Endothelial cell (in vitro differentiated cells): ENCODE measurements at regions not wholly inside any gene's neighbourhood (a gene's known extent, or its start where the extent isn't known, plus 50 kb on each side); places are given as distances from the start of the nearest gene placed in this dataset.

Experiments
- DNase-seq: peaks from one replicate; pipeline ENCODE4 v3.0.0; 2021; ENCODE audit warnings: low spot score
- H3K27ac Mint-ChIP-seq: one replicate; pipeline ENCODE4 v1.8.0; 2021; ENCODE audit warnings: mixed read lengths, inconsistent platforms; ENCODE audit not compliant: unreplicated experiment
- H3K27me3 Mint-ChIP-seq: one replicate; pipeline ENCODE4 v1.8.0; 2021; ENCODE audit warnings: mild to moderate bottlenecking, moderate library complexity, mixed read lengths, inconsistent platforms; ENCODE audit not compliant: unreplicated experiment
- H3K36me3 Mint-ChIP-seq: one replicate; pipeline ENCODE4 v1.8.0; 2021; ENCODE audit warnings: mild to moderate bottlenecking, low read depth, mixed read lengths, inconsistent platforms; ENCODE audit not compliant: unreplicated experiment
- H3K4me1 Mint-ChIP-seq: one replicate; pipeline ENCODE4 v1.8.0; 2021; ENCODE audit warnings: mild to moderate bottlenecking, mixed read lengths, inconsistent platforms; ENCODE audit not compliant: unreplicated experiment
- H3K4me3 Mint-ChIP-seq: one replicate; pipeline ENCODE4 v1.8.0; 2021; ENCODE audit warnings: mild to moderate bottlenecking, mixed read lengths, inconsistent platforms; ENCODE audit not compliant: unreplicated experiment
- H3K9me3 Mint-ChIP-seq: one replicate; pipeline ENCODE4 v1.8.0; 2021; ENCODE audit warnings: mixed read lengths, inconsistent platforms; ENCODE audit not compliant: unreplicated experiment
- TF ChIP-seq, protein P1 (sequence below): fragments of 200-600 bp; sonication (generic); IDR thresholded peaks from one replicate; pipeline ENCODE4 v1.5.0; 2021; ENCODE audit warnings: antibody characterized with exemption; ENCODE audit not compliant: unreplicated experiment

GRCh38 chr16:60729051-60729450 lies 1307.2 kb downstream of the CDH8 start:
- H3K4me1 Mint-ChIP-seq: no peaks in the 10 kb centered on the region
- H3K4me3 Mint-ChIP-seq: no peak overlapping the region
- no peaks in the 10 kb centered on the region for H3K27me3 Mint-ChIP-seq

GRCh38 chr16:60727851-60728250 lies 1308.4 kb downstream of the CDH8 start:
- Mint-ChIP-seq H3K4me1 (no peaks in the 10 kb centered on the region), H3K9me3 (no peaks in the 10 kb centered on the region), H3K27ac (no peak overlapping the region), H3K27me3 (no peaks in the 10 kb centered on the region), H3K36me3 (no peaks in the 10 kb centered on the region), H3K4me3 (no peak overlapping the region)
- DNase-seq: no peak
- TF ChIP-seq, protein P1, sequence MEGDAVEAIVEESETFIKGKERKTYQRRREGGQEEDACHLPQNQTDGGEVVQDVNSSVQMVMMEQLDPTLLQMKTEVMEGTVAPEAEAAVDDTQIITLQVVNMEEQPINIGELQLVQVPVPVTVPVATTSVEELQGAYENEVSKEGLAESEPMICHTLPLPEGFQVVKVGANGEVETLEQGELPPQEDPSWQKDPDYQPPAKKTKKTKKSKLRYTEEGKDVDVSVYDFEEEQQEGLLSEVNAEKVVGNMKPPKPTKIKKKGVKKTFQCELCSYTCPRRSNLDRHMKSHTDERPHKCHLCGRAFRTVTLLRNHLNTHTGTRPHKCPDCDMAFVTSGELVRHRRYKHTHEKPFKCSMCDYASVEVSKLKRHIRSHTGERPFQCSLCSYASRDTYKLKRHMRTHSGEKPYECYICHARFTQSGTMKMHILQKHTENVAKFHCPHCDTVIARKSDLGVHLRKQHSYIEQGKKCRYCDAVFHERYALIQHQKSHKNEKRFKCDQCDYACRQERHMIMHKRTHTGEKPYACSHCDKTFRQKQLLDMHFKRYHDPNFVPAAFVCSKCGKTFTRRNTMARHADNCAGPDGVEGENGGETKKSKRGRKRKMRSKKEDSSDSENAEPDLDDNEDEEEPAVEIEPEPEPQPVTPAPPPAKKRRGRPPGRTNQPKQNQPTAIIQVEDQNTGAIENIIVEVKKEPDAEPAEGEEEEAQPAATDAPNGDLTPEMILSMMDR: no peak

More at GRCh38 chr16:60729051-60729450, 1307.2 kb downstream of the CDH8 start:
- H3K27ac Mint-ChIP-seq: no peak overlapping the region
- H3K9me3 Mint-ChIP-seq: no peaks in the 10 kb centered on the region
- no peak for DNase-seq
- H3K36me3 Mint-ChIP-seq: no peaks in the 10 kb centered on the region
- TF ChIP-seq, protein P1: no peak

GRCh38 chr16:60720060-60720459 lies 1316.2 kb downstream of the CDH8 start:
- no peak for DNase-seq
- no peak overlapping the region for H3K4me3 Mint-ChIP-seq
- no peaks in the 10 kb centered on the region for H3K4me1 Mint-ChIP-seq
- H3K36me3 Mint-ChIP-seq: no peaks in the 10 kb centered on the region
- H3K27me3 Mint-ChIP-seq: no peaks in the 10 kb centered on the region
- H3K27ac Mint-ChIP-seq: no peak overlapping the region
- H3K9me3 Mint-ChIP-seq: no peaks in the 10 kb centered on the region
- TF ChIP-seq, protein P1: no peak

GRCh38 chr16:60717808-60718207 lies 1318.4 kb downstream of the CDH8 start:
- Mint-ChIP-seq H3K9me3 (no peaks in the 10 kb centered on the region), H3K4me3 (no peak overlapping the region), H3K4me1 (peaks cover 3% of the 10 kb centered on the region), H3K27ac (no peak overlapping the region), H3K27me3 (no peaks in the 10 kb centered on the region), H3K36me3 (no peaks in the 10 kb centered on the region)
- no peak for DNase-seq
- TF ChIP-seq, protein P1: no peak

DNA sequence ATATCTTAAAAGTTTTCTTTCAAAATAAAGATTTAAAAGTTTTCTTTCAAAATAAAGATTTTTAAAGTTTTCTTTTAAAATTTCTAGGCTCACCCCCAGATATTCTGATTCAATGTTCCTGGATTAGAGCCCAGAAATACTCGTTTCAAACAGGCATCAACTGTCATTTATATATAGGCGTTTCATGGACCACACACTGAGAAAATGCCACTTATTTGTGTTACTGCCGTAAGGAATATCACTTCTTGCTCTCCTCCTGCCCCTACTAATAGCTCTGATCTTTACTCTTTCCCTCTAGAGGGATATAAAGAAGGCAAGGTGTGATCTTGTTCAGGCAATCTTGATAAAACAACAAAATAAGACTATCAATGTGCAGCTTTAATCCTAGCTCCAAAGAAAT lies 1324.1 kb downstream of the CDH8 start:
- Mint-ChIP-seq H3K27me3 (no peaks in the 10 kb centered on the region), H3K9me3 (no peaks in the 10 kb centered on the region), H3K27ac (no peak overlapping the region), H3K4me3 (no peak overlapping the region), H3K4me1 (peaks cover 3% of the 10 kb centered on the region), H3K36me3 (no peaks in the 10 kb centered on the region)
- DNase-seq: no peak
- TF ChIP-seq, protein P1: no peak
